ENCODE measurements at regions not wholly inside any gene's neighbourhood (a gene's known extent, or its start where the extent isn't known, plus 50 kb on each side); places are given as distances from the start of the nearest gene placed in this dataset.

GRCh38 chr5:167869125-167869524 lies 422.3 kb upstream of the WWC1 start:
- TF ChIP-seq CTCF (IDR thresholded peaks at IDR 0.05; ENCODE audit: low read depth, low read length) (no peak), POLR2A (IDR thresholded peaks at IDR 0.05; ENCODE audit: extremely low read depth, insufficient read length) (no peak)

Measured in NB4 (cell line).